HG02623 (cell line): ENCODE measurements at regions not wholly inside any gene's neighbourhood (a gene's known extent, or its start where the extent isn't known, plus 50 kb on each side); places are given as distances from the start of the nearest gene placed in this dataset.

ENCODE experiments used
- ATAC-seq: cut with Tn5 transposase; IDR thresholded peaks from one replicate; pipeline ENCODE4 v1.9.1; 2021; ENCODE audit warnings: moderate library complexity; ENCODE audit not compliant: unreplicated experiment

DNA sequence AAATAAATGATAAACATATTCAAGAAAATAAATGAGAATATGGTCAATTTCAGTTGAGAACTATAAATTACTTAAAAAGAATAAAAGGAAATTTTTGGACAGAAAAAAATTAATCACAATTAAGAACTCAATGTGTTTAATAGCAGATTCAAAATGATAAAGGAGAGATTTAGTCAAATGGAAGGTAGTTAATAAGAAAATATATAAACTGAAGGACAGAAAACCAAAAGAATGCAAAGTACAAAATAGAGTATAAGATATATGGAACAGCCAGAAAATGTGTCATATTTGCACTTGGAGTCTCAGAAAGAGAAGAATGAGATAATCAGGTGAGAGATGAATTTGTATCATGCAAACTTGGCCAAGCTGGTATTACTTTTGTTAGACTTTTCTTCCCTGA, 201.8 kb upstream of the ARID1B start:
- ATAC-seq, result no peak

DNA sequence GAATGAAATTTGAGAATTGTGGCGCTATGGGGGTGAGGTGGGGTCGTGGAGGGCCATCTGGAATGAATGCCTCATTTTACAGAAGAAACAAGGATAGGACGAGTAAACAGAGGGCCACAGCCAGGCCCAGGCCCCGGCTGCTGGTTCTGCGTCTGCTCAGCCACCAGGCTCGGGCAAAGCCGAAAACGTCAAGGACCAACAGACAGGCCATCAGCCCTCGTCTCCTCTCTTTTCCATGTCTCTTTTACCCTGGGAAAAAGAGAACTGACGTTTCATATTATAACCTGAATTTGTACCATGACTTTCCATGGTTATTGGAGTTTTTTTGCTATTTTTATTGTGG, 212.4 kb upstream of the ARID1B start:
- ATAC-seq, result no peak

DNA sequence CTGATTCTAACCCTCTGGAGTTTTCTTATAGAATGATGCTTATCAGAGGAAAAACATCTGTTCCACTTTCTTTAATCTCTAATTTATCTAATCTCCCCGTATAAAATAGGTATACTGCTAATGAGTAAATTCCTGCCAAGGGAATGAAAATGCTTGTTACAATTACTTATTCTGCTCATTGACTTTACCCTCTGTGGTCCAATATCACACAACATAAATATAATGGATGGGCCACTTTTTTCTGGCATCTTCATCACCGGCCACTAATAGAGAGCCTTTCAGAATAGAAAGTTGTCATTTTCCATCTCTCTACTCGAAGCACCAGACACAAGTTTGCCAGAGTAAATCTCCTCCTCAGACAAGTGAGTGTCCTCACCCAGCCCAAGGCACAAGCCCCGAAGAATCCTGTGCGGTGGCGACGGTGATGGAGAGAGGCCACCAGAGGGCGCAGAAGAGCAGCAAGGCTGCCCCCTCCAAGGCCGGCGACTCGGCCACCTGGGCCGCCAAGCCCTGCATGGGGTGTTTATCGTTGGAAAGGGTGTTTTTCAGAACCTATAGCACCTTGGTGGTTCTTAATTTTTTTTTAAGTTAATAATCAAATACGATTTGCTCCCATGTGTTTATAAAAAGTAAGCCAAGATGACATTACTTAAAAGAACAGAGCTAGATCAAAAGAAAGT, 212.9 kb upstream of the ARID1B start:
- ATAC-seq, result peak; percentile 98

DNA sequence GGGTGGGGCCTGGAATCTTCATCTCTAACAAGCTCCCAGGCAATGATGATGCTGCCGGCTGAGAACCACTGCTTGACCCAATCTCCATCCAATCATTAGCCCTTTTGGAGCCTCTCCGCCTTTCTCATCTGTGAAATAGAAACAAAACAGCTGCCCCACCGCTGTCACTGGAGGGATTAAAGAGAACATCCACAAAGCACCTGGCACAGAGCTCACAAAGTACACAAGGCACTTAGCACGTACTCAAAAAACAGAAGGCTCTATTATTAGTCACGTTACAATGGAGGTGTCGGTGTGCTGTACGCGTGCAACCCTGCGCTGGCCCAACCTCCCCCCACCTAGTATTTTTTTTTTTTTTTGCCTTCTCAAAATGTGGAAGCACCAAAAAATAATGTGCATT, 213.5 kb upstream of the ARID1B start:
- ATAC-seq, result no peak

DNA sequence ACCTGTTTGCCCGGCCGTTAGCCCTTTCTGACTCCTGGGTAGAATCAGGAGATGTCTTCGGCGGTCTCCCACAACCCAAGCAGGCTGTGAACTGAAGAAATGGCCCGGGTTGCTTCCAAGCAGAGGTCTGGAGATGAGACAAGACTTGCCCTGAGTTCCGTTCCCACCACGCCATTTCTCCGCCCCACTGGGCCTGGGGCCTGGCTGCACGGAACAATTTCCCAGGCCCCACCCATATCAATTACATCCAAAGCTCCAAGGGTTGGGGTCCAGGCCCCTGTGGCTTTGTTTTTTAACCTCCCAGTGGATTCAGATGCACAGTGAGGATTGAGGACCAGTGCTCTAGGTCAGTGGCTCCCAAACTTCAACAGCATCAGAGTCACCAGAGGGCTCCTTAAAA, 214.5 kb upstream of the ARID1B start:
- no peak for ATAC-seq

DNA sequence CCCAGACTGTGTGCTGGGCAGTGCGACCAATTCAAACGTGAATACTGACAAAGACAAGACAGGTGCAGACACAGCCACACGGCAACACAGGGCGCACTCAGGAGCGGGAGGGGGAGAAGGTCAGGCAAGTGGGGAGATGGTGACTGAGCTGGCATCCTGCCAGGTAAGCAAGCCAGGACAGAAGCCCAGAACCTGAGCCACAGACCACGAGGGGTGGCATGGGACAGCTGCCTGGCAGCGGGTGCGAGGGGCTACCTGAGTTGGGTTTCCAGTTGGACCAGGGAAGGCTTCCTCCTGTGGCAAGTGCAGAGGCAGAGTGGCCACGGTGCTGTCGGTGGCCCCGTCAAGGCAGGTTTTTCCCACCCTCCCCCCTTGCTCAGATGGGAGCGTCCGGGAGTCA, 215.2 kb upstream of the ARID1B start:
- ATAC-seq, result no peak

DNA sequence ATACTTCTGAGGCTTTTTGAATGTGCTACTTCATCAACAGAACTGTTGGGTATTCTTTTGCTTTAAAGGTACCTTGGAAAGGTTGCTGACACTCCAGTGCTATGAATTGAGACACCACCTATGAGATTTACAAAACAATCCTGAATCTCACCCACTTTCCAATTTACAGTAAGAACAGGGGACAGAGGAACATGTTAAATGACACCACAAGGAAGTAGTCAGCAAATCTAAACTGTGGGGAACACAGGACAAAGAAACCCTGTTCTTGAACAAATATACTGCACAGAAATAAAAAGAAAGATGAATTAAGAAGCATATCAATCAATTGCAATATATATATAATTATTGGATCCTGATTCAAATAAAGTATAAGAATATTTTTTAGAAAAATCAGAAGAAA, 216.7 kb upstream of the ARID1B start:
- ATAC-seq, result no peak

DNA sequence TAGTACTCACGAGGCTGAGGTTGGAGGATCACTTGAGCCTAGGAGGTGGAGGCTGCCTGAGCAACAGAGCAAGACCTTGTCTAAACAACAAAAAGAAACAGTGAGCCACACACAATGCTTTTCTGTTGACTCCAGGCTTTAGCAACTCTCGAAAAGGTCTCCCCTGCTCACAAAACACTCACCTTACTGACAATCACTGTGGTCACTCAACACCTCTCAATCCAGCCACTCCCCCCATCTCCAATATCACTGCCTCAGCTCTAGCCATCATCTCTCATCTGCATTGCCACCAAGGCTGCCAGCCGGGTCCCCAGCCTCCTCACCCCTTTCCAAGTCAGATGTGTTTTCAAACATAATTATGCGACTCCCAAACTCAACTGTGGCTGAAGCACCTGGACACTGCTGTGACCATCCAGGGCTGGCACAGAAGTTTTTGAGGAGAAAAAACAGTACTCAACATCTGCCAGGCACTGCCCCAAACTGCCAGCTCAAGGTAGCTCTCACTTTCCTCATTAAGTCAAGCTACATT, 218.0 kb upstream of the ARID1B start:
- no peak for ATAC-seq

DNA sequence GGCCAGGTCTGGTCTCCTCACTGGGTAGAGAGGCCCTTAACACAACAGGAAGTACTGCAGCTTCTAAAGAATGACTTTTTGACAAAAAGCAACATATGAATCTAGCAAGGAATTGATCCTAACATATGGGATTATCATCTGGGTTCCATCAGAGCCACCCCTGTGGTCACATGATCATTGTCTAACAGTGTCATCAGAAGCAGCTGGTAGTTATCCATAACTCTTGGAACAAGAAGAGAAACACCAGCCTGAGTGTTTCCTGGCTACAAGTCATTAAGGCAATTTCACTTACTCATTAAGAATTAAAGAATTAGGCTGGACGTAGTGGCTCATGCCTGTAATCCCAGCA, 219.3 kb upstream of the ARID1B start:
- ATAC-seq, result no peak

DNA sequence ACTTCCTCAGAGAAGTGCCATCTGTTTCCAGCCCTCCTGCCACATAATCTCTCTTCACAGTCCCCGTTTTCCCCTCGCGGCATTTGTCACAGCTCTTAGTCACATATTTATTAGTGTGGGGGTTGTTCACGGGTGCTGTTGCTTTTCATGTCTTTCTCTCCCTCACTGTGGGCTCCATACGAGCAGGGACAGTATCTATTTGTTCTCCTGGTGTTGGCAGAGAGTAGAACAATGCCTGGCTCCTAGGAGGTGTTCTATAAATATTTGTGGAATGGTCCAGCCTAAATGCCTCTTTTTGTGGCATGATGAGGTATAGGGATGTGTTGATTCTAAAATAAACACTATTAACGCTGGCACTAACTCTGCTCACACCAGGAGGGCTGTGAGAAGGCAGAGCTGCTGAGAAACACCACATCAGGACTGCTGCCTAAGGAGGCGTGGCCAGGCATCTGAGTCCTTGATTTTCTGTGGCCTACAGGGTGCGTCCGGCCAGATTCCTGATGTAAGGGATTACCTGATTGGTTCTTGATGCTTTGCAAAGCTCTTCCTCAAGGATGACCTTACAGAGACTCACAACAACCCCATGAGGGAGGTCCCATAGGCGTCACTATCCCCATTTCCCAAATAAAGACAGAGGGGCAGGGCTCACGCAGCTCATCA, 219.8 kb upstream of the ARID1B start:
- ATAC-seq, result no peak

DNA sequence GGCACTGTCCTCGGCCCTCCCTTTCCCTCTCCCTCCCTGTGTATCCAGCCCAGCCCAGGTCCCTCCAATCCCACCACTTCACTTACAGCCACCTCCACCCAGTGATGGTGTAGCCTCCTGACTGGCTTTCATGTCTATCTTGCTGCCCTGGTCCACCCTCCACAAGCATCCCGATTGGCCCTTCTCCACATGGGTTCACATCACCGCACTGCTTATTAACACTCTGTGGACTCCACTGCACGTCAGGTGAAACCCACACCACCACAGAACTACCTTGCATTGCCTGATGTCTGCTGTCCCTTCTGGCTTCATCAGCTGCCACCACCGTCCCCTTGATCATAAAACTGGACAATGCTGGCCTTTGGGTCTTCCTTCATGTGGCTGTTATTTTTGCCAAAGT, 220.4 kb upstream of the ARID1B start:
- no peak for ATAC-seq

DNA sequence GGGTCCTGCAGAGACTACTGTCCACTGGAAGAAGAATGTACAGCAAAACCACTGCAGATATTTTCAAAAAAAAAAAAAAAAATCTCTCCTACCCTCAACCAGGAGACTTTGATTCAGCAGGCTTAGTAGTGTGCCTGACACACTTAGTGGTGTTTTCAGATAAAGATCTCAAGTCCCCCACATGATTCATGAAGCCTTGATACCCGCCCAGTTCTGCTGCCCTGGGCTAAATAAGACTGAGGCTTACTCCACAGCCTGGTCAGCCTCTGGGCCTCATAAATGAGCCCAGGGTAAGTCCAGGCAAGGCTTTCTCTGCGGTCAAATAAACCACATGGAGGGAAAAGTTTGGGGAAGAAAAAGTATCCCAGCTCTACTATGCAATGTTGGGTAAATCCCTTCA, 222.1 kb upstream of the ARID1B start:
- ATAC-seq, result no peak

DNA sequence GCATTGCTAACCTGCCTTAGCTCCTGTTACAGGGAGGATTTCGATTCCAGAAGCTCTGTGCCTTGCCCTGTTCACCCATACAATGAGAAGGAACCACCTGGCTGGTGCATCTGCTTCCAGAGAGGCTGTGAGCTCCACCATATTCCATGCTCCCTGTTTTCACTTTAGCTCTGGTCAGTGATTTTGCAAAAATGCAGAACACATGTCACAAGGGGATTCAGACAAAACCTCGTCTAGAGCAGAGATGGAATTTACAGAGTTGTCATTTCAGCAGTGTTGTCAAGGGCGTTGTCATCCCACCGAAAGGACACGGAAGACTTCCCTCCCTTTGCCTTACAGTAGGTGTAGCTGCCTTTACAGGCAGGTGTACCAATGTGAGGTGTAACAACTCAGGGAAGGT, 223.0 kb upstream of the ARID1B start:
- no peak for ATAC-seq

DNA sequence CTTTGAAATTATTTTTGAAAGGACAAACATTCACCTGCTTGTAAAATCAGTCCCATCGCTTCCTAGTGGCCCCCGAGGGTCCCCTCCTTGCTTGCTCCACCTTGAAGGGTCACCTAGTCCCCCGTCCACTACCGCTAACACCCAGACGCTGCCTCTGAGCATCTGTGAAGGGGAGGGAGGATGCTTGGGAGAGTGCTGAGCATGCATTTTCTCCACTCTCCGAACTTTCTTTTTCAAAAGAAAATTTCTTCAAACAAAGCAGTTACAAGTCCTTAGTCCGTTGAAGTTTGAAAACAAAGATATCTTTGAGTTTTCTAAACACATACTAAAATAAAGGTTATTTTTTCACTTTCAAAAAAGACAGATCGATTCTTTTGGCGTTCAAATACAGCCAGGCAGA, 224.3 kb upstream of the ARID1B start:
- no peak for ATAC-seq

DNA sequence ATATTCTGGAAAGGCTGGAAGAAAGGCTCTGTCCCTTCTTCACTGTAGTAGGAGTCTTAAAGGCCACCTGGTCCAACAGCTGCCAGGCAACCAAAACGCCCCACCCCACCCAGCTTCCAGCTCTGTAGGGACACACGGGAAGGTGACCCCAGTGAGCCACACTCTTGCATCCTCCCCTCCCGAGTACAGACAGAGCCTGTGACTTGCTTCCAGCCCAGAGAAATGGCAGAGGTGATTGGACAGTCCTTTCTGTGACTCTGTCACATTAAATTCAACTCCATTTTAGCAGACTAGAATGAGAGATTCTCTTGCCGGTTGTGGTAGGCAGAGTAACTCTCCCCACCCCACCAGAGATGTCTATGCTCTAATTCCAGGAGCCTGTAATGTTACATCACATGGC, 226.2 kb upstream of the ARID1B start:
- no peak for ATAC-seq

DNA sequence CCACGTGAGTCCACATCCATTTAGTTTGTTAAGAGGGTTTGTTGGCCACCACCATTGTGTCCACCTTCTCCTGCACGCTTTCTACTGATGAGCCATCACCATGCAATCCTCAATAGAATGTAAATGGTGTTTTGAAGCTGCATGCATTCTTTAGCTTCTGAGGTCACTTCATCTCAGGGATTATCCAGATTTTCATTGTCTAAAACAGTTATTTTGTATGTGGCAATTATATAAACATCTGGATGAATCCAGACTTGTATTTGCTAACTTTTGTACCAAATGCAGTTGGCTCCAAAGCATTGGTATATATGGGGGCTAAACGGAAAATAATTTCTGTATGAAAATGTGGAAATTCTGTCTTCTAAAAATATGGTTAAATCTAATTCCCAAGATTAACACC, 231.2 kb upstream of the ARID1B start:
- ATAC-seq, result no peak

DNA sequence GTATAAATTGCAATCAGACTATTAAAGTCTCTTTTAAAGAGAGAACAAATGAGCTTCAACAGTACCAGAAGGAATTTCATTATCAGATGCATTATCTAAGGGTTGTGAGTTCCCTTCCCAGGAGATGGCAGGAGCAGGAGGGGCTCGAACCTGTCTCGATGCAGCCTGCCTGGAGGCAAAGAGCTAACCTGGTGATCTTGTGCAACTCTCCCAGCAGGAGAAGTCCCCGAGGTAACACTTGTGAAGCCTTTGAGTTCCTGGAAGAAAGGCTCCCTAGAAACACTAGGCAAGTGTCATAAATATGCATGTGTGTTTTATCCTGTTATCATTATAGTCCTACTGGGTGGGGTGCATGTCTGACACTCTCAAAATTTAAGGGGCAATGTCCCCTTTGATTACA, 232.2 kb upstream of the ARID1B start:
- no peak for ATAC-seq

DNA sequence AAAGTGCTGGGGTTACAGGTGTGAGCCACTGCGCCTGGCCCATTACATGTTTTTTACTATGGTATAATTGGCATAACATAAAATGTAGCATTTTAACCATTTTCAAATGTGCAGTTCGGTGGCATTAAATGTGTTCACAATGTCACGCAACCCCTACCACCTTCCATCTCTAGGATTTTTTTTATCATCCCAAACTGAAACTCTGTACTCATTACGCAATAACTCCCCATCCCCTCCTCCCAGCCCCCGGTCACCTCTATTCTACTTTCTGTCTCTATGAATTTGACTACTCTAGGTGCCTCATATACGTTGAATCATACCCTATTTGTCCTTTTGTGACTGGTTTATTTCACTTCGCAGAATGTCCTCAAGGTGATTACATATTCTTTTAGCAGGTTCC, 233.1 kb upstream of the ARID1B start:
- ATAC-seq, result no peak

DNA sequence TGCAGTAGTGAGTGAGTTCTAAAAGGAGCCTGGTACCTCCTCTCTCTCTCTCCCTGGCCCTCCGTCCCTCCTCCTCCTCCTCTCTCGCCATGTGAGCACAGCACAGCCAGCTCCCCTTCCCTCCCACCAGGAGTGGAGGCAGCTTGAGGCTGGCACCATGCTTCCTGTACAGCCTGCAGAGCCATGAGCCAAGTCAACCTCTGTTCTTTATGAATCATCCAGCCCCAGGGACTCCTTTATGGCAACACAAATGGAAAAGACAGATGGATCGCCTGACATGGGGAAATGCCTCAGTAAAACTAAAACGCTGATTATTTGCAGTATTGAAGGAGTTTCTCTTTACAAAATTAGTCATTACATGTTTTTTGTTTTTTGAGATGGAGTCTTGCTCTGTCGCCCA, 233.7 kb upstream of the ARID1B start:
- no peak for ATAC-seq

DNA sequence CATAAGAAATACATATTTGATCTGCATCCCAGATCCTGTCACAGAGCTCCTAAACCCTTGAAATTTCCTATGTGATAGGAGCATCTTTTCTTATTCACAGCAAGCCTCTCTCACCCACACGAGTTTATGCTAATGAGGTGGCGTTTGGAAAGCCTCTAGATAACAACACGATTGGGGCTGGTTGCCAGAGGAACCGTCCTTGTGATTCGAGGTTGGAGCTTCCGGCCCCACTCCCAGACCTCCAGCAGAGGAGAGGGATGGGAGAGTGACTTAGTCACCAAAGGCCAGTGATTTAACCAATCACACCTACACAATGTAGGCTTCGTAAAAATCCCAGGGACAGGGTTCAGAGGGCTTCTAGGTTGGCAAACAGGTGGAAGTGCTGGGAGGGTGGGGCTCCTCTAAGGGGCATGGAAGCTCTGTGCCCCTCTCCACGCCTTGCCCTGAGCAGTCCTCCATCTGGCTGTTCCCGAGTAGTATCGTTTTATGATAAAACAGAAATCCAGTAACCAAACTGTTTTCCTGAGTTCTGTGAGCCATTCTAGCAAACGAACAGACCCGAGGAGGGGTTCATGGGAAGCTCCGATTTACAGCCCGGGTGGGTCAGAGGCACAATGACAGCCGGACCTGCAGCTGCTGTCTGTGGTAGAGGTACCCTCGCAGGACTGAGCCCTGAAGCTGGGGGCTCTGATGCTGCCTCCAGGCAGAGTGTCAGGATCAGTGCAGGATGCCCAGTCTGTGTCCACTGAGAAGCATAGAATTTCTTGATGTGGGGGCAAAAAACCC, 238.1 kb upstream of the ARID1B start:
- no peak for ATAC-seq

DNA sequence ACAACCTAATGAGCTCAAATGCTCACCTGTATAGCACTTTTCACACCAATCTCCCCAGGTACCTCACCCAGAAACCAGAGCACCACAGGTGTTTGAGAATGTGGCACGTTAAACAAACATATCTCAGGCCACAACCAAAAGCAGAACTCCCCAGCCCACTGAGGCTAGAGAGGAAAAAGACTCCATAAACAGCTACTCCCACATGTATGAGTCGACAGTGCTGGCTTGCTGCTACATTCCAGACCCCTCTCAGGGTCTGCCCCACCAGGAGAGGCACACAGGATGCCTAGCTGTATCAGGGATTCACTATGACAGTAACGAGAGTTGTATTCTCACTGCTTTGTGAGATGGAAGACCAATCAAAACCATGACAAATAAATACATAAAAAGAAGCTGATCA, 242.6 kb upstream of the ARID1B start:
- no peak for ATAC-seq

DNA sequence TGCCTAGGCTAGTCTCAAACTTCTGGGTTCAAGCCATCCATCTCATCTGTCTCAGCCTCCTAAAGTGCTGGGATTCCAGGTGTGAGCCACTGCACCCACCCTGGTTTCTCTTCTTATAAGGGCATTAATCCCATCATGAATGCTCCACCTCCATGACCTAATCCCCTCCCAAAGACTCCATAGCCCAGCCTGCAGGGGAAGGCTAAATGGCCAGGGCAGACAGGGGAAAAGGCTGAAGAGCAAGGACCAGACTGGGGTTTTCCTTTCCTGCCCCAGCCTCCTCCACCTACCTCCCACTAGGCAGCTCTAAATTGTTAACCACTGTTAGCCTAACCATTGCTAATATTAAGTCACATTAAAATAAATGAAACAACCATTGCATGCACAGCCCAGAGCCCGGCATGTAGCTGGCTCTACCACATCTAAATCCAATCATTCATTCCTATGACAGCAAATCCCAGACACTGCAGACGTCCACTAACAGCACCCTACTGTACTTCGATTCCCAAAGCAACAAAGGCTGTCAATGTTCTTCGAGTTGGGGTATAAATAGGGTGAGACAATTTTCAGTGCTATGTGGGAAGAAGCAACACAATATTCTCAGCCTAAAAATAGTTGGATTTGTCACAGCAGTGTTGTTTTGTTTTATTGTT, 243.2 kb upstream of the ARID1B start:
- no peak for ATAC-seq
